NCI-H2029 treated with DMSO at 0.1 percent for 48 hours (cell line): ENCODE measurements at regions not wholly inside any gene's neighbourhood (a gene's known extent, or its start where the extent isn't known, plus 50 kb on each side); places are given as distances from the start of the nearest gene placed in this dataset.
"Not testable (repeated sequence)": the region's sequence is repeated elsewhere in the genome, so short reads cannot be mapped to it uniquely, and the experiment has no call there.

Experiments
- DNase-seq: peaks from one replicate; lab custom pipeline; 2025; lab: John Stamatoyannopoulos, UW

DNA sequence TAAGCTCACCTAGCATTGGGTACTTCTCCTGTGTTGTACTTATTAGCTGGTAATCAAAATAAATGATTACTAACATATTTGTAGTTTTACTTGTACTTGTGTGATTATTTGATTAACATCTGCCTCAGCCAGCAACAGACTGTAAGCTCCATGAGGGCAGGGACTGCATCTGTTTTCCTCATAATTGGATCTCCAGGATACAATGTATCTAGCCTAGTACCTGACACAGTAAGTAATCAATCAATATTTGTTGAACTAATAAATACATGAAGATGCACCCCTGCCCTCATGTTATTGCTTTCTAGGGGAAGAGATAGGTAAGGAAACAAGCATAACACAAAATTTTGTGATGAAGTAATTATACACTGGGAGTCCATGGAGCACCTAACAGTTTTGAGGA, 101.5 kb downstream of the TENT5C start:
- DNase-seq: no peak

DNA sequence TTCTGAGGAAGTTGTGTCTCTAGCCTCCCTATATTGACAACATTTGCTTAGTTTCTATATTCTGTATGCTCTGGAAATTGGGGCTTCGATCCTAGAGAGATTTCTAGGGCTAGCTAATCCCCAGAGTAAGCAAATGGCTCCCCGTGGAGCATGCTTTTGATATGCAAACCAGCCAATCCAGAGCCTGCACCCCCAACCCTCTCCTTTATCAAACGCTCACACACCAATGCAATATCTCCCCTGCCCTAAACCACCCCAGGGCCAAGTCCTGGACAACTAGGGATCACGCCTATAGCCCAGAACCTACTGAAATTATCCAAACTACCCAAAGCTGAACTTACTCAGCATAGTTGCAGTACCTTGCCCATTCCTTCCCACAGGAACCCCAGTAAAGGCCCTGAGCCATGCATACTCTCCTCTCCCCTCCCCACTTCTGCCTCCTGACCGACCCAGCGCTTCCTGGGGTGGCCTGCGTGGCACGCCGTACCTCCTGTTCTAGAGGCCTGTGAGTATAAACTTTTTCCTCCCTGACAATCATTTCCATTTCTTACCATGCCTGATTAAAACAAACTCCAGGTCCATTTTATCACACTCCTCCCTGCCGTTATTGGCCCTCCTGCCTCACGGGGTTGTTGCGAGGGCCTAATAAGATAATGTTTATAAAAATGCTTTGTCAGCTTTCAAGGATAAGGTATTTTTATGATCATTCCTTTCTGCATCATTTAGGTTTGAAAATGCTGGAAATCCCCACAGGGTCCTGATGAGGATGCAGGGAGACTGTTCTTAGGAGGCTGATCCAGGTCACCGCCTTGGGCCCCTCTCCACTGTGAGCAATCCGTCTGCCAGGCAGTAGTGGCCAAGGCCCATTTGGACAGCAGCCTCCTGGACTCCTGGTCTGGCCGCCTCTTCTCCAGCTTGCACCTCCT, 102.7 kb downstream of the TENT5C start:
- DNase-seq: no peak

DNA sequence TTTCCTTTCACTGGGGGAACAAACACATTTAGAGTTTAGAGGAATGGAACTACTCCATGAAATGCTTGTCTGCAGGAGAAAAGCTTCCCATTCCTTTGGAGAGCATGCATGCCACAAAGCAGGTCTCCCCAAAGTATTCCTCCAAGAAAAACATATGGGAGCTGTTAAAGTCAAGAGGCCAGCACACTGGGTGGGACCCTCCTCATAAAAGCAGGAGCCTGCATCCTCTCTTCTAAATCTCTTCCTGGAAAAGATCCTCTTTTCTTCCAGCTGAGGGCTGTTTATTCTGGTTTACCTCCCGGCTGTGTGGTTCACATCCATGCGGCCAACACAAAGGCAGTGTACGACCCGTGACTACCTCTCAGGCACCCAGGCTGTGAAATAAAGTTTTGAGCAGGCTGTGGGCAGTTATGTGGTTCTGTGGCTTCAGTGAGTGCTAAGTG, 103.4 kb downstream of the TENT5C start:
- DNase-seq: no peak

DNA sequence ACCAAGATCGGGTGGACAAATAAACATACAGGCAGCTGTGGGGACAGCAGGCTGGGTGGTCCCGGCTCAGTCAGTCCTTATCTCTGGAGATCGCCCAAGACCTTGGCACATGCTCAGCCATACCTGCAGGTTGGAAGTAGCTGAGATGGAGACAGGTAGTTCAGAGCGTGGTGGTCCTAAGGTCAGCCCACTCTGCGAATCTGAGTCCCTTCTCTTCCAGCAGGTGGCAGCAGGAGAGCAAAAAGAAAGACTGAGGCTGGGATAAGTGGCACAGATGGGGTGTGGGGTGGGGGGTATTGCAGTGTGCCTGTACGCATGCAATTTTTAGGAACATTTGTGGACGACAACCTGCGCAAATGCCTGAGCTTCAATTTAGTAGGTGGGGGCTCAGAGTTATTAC, 104.9 kb downstream of the TENT5C start:
- no peak for DNase-seq

DNA sequence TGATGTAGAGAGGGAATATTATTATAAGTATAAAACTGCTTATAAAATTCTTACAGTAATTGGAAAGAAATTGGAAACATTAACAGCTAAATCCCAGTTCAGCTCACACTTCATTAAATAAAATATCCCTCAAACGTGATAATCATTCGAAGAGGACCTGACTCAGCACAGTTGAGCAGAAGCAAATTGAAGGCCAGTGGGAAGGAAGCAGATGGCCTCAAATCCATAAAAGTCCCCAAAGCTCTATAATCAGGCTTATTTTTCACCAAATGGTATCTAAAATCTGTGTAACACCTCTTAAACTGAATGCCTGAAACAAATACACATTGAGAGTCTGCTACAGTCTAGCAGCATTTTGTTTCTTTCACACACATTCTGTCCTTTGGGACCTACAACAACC, 106.8 kb downstream of the TENT5C start:
- no peak for DNase-seq

DNA sequence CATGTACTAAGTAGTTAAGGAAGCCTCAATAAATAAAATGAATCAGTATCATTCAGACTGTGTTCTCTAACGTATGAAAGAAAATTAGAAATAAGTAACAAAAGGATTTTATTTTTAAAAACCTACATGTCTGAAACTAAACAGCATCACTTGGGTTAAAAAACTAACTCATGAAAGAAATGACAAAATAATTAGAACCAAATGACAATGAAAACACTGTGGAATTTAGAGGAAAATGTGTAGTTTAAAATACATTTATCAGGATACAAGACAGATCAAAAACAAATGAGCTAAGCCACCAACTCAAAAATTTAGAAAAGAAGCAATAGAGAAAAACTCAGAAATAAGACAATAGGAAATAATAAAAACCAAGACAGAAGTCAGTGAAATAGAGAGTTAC, 108.7 kb downstream of the TENT5C start:
- DNase-seq: no peak

DNA sequence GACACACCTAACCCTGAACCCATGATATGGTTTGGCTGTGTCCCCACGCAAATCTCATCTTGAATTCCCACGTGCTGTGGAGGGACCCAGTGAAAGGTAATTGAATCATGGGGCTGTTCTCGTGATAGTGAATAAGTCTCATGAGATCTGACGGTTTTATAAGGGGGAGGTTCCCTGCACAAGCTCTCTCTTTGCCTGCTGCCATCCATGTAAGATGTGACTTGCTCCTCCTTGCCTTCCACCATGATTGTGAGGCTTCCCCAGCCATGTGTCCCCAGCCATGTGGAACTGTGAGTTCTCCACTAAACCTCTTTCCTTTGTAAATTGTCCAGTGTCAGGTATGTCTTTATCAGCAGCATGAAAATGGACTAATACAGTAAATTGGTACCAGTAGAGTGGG, 110.2 kb downstream of the TENT5C start:
- DNase-seq: not testable (repeated sequence)

DNA sequence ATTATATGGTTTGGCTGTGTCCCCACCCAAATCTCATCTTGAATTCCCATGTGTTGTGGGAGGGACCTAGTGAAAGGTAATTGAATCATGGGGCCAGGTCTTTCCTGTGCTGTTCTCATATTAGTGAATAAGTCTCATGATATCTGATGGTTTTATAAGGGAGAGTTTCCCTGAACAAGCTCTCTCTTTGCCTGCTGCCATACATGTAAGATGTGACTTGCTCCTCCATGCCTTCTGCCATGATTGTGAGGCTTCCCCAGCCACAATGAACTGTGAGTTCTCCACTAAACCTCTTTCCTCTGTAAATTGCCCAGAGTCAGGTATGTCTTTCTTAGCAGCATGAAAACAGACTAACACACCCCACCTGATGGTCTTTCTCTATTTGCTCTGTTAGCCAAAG, 112.1 kb downstream of the TENT5C start:
- not testable (repeated sequence) for DNase-seq

DNA sequence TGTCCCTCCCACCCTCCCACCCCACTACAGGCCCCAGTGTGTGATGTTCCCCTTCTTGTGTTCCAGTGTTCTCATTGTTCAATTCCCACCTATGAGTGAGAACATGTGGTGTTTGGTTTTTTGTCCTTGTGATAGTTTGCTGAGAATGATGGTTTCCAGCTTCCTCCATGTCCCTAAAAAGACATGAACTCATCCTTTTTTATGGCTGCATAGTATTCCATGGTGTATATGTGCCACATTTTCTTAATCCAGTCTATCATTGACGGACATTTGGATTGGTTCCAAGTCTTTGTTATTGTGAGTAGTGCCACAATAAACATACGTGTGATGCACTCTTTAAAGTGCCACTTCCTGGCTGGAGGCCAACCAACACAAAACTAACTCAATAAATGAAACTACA, 112.7 kb downstream of the TENT5C start:
- not testable (repeated sequence) for DNase-seq

DNA sequence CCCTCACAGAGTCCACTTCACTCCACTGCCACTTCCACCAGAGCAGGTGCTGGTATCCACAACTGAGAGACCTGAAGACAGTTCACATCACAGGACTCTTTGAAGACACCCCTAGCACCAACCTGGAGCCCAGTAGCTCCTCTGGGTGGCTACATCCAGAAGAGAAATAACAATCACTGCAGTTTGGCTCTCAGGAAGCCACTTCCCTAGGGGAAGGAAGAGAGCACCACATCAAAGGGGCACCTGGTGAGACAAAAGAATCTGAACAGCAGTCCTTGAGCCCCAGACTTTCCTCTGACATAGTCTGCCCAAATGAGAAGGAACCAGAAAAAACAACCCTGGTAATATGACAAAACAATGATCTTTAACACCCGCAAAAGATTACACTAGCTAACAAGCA, 113.2 kb downstream of the TENT5C start:
- DNase-seq: no peak

DNA sequence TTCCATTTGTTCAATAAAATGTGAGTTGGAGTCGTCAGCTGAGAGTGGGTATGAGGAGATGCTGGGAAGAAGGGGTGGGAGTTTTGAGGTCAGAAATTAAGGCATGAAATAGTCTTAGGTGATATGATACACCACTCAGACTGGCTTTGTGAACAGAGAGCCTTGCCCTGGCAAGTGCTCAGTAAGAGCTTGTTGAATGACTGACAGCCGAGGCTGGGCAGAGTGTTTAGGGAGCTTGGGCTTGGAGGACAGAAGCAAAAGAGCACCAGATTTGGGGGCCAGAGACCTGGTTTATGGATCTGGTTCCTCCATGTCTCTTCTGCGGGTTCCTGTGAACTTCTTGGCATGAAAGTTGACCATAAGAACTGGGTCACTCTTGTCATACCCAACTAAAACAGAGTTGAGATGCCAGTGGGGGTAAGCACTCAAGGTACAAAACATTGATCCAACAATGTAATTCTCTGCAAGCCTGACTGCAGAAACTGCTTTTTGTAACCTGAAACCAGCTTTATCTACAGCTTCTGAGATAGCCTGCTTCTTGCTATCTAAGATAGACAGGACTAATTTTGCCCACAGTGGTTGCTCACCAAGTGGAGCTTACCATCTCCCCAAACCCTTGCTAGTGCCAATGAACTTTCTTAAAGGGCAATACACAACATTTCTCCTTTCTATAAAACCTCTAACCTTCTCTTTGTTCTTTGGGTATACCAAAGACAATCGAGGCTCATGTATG, 126.4 kb downstream of the TENT5C start:
- DNase-seq: no peak

DNA sequence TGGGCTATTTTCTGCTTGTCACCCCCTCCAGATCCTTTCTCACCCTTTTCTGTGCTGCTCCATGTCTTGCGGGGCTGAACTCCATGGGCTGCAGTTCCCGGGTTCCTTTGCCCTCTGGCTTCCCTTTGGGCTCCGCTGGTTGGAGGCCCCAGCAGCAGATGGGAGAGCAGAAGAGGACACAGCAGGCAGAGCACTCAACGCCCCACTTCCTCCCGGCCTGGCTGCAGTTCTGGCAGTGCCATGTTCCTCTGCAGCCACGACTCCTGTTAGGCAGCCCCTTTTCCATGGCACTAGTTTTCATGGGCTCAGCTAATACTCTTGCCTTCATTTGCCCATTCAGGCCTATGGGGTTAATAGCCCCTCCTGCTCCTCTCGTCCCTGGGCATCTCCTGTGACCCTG, 127.1 kb downstream of the TENT5C start:
- no peak for DNase-seq

DNA sequence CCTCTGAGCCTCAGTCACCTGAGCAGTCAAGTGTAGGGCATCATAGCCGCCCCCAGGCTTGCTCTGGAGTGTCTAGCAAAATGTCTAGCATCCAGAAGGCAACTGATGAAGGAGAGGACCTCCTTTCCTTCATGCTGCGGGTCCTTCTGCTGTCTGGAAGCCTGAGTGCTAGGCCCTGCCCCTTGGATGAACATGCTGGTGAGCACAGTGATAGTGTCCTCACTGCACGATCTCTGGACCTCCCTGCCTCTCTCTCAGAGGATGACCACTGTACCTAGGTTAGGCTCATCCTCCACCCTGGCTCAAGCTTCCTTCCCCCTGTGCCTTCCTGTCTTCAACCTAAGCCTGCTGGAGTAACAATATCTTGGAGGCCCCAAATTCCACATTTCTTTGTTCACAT, 128.6 kb downstream of the TENT5C start:
- no peak for DNase-seq

DNA sequence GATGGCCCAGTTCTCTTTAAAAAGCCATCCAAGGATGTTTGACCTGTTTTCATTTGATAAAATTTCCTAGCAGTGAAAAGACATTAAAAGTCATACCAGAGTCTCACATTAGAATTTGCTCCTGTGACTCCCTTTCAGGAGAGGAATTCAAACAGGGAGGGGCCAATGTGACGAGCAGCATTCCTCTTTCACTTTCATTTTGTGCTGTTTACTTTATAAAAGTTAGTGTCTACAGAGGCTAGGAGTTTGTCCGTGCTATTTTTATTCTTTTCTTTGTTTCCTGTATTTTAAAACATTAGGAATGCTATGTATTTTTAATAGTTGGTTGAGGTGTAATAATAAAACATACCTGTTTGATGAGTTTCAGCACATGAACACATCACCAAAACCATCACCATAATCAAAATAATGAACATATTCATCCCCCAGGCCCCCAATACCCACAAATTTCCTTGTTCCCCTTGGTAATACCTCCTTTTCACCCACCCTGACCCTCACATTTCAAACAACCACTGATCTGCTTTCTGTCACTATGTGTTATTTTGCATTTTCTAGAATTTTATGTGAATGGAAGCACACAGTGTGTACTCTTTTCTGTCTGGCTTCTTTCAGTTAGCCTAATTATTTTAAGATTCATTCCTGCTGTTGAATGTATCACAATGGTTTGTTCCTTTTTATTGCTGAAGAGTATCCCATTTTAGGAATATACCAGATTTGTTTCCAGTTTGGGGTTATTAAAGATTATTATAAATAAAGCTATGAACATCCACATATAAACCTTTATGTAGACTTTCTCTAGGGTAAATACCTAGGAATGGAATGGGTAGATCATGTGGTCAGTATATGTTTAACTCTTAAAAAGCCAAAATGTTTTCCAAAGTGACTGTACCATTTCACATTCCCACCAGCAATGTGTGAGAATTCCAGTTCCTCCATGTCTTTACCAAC, 129.5 kb downstream of the TENT5C start:
- peak; percentile 5 for DNase-seq

DNA sequence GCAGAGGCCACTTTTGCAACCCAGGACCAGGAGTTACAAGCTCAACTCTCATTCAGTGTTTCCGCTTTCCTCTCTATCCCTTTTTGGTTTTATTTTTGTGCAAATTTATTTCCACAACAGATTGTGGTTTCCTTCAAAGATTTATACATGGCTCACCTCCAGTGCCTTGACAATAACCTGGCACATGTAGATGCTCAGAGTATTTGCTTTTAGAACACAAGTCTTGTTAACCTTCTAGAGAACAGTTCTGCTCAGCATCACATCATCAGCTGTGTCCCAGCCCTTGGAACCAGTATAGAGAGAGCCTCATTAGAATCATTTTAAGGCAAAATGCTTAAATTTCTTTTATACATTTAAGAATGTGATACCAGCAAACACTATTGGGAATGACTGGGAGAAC, 133.7 kb downstream of the TENT5C start:
- DNase-seq: no peak

DNA sequence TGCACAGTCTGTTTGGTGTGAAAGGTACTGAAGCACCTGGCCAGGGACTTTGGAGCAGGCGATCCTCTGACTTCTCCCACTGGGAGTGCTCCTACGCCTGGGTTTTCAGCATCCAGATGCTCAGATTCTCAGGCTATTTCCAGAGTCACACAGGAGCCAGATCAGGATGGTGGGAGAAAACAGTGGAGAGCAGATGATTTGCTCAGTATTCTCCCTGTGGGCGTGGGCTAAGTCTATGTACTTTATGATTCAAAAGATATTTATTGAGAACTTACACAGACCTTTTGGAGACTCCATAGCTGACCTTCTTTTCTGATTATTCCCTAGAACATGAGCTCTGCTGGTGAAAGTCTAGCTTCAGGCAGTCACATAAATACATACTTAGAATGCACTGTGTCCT, 134.6 kb downstream of the TENT5C start:
- DNase-seq: no peak

DNA sequence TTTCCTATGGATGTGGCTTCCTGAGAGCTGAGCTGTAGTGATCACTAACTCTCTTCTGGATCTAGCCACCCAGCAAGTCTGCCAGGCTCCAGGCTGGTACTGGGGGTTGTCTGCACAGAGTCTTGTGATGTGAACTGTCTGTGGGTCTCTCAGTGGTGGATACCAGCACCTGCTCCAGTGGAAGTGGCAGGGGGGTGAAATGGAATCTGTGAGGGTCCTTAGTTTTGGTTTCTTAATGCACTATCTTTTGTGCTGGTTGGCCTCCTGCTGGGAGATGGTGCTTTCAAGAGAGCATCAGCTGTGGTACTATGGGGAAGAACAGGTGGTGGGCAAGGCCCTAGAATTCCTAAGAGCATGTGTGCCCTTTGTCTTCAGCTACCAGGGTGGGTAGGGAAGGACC, 140.7 kb downstream of the TENT5C start:
- not testable (repeated sequence) for DNase-seq

DNA sequence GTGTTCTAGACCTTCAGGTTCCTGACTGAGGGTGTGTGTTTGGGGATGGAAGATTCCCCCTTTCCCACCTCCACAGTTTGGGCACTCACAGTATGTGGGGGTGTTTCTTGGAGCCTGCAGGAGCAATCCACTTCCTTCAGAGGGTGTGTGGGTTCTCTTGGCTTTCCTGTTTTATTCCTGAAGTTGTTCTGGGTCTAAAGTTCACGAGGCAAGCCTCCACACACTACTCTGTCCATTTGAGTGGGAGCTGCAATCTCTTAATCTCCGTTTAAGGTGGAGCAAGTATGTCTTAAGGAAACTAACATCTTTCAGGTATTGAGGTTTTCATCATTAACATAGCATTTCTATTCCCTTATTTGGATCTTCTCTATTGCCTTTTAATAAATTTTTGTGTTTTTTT, 141.8 kb downstream of the TENT5C start:
- DNase-seq: no peak

DNA sequence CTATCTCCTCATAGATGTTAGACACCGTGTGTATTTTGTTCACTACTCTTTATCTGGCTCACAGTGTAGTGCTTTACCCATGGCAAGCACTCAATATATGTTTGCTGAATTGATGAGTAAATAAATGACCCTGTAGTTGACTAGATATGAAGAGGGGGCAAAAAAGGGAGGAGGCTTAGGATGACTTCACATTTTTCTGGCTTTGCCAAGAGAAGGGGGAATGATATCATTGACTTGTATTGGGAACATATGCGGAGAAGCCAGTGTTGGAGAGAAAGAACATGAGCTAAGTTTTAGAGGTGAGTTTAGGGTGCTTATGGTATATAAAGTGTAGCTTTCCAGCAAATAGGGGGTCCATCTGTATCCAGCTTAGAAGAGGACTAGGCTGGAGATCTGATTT, 145.5 kb downstream of the TENT5C start:
- no peak for DNase-seq

DNA sequence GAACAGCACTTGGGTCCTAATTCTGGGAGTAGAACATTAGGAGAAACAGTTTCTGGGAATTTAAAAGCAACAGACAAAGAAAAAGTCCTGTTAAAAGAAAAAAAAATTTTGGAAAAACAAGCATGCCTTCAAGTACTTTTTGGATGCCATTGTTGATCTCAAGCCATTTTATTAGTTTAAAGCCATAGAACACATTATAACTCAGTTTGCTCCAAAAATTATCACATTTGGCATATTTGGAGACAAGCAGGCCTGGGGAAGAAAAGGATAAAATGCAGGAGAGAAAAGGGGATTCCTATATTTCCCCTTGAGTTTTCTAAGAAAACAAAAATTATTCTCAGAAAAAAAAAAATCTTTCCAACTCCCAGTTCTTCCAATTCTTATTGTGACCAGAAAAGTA, 146.8 kb downstream of the TENT5C start:
- DNase-seq: no peak

DNA sequence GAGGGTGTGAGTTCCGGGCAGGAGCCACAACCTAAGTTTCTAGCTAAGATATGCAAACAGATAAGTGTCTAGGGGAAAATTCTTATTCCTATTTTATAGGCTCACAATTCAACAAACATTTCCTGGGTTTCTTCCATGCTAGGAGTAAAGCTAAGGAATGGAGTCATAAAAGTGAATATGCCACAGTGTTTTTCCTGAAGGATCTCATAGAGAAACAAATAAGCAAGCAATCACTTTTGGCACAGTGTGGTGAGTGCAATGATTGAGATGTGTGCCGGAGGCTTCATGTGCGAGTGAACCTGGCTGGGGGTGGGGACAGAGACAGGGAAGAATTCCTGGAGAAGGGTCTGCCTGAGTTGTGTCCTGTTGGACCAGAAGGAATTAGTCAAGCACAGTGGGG, 147.4 kb downstream of the TENT5C start:
- no peak for DNase-seq

DNA sequence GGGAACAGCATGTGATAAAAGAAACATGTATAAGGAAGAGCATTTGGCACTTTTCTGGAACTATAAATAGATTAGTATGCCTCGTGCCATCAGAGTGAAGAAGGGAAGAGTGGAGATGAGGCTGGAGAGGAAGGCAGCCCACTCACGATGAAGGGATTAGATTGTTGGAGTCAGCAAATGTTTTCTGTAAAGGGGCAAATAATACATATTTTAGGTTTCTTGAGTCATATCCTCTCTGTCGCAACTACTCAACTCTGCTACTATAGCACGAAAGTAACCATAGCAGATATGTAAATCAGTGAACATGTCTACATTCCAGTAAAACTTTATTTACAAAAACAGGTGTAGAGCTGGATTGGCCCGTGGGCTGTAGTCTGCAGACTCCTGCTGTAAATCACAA, 147.8 kb downstream of the TENT5C start:
- DNase-seq: no peak
